ENCODE measurements at regions not wholly inside any gene's neighbourhood (a gene's known extent, or its start where the extent isn't known, plus 50 kb on each side); places are given as distances from the start of the nearest gene placed in this dataset.

GRCh38 chr4:125125276-125125675 is 189.5 kb upstream of the FAT4 start:
- TF ChIP-seq, protein P1, sequence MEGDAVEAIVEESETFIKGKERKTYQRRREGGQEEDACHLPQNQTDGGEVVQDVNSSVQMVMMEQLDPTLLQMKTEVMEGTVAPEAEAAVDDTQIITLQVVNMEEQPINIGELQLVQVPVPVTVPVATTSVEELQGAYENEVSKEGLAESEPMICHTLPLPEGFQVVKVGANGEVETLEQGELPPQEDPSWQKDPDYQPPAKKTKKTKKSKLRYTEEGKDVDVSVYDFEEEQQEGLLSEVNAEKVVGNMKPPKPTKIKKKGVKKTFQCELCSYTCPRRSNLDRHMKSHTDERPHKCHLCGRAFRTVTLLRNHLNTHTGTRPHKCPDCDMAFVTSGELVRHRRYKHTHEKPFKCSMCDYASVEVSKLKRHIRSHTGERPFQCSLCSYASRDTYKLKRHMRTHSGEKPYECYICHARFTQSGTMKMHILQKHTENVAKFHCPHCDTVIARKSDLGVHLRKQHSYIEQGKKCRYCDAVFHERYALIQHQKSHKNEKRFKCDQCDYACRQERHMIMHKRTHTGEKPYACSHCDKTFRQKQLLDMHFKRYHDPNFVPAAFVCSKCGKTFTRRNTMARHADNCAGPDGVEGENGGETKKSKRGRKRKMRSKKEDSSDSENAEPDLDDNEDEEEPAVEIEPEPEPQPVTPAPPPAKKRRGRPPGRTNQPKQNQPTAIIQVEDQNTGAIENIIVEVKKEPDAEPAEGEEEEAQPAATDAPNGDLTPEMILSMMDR (IDR thresholded peaks at IDR 0.05): no peak
- TF ChIP-seq POLR2A (IDR thresholded peaks at IDR 0.05): no peak

All from esophagus squamous epithelium (tissue), 4 donors.